ENCODE measurements at regions not wholly inside any gene's neighbourhood (a gene's known extent, or its start where the extent isn't known, plus 50 kb on each side); places are given as distances from the start of the nearest gene placed in this dataset.

- TF ChIP-seq CTCF (IDR thresholded peaks at IDR 0.05) (no peak), POLR2A (IDR thresholded peaks at IDR 0.05) (no peak)
Observed at GRCh38 chr12:125634813-125635212, 569.6 kb downstream of the AACS start.
